ENCODE measurements at regions not wholly inside any gene's neighbourhood (a gene's known extent, or its start where the extent isn't known, plus 50 kb on each side); places are given as distances from the start of the nearest gene placed in this dataset.

DNA sequence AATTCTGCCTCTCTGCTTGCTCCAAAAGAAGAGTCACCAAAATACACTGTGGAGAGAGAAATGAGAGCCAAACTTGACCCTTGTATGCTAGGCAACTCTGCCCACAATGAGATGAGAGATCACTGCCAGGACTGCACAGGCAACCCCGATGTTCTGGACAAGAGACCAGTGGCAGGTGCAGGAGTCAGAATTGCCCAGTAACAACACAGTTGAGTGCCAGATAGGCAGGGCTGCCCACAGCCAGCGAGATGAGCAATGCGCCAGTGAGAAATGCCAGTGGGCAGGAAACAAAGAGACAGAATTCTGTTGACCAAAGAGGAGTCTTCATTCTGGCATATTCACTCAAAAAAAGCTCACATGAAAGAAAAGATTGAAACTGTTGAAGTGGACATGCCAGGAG, 570.7 kb downstream of the CAAP1 start:
- Histone ChIP-seq H4K20me1 (no peaks in the 10 kb centered on the region), H3K36me3 (no peaks in the 10 kb centered on the region), H3K27ac (no peak overlapping the region), H3K4me3 (no peak overlapping the region), H3K27me3 (no peaks in the 10 kb centered on the region), H3K4me2 (no peak overlapping the region), H3K9me3 (no peaks in the 10 kb centered on the region), H3K4me1 (0 out of 2 replicates have a peak, but pooled peaks cover 3% of the 10 kb centered on the region), H3K9ac (no peak overlapping the region)
- TF ChIP-seq Cebpa-rat (IDR thresholded peaks at IDR 0.05): no peak

- H3K27me3 ChIP-seq: no peaks in the 10 kb centered on the region
- H3K27ac ChIP-seq: no peak overlapping the region
- no peak overlapping the region for H3K4me3 ChIP-seq
- no peaks in the 10 kb centered on the region for H3K9me3 ChIP-seq
- no peak overlapping the region for H3K4me2 ChIP-seq
- no peak for TF ChIP-seq Cebpa-rat (IDR thresholded peaks at IDR 0.05)
- H4K20me1 ChIP-seq: no peaks in the 10 kb centered on the region
- H3K9ac ChIP-seq: no peak overlapping the region
- H3K4me1 ChIP-seq: no peaks in the 10 kb centered on the region
- no peaks in the 10 kb centered on the region for H3K36me3 ChIP-seq
These were observed 572.7 kb downstream of the CAAP1 start for GRCh38 chr9:26319859-26320258.

DNA sequence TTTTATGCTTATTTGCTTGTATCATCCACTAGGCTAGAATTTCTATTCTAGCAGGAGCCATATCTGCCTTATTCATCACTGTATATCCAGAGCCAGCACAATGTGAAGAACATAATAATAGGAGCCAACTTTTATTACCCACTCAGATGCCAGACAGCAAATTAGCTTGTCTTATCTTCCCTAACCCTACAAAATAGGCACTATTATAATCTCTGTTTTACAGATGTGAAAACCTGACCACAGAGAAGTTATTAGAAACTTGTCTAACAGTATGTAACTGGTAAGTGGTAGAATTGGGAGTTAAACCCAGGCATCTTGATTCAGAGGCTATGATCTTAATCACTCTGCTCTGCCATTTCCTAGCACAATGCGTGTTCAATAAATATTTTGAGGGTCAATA, 579.5 kb downstream of the CAAP1 start:
- Histone ChIP-seq H3K27ac (no peak overlapping the region), H3K9me3 (no peaks in the 10 kb centered on the region), H3K27me3 (no peaks in the 10 kb centered on the region), H4K20me1 (no peaks in the 10 kb centered on the region), H3K4me2 (no peak overlapping the region), H3K36me3 (no peaks in the 10 kb centered on the region), H3K9ac (no peak overlapping the region), H3K4me1 (no peaks in the 10 kb centered on the region), H3K4me3 (no peak overlapping the region)
- TF ChIP-seq Cebpa-rat (IDR thresholded peaks at IDR 0.05): no peak

- Histone ChIP-seq H3K36me3 (no peaks in the 10 kb centered on the region), H3K9ac (no peak overlapping the region), H3K27me3 (no peaks in the 10 kb centered on the region), H3K4me2 (no peak overlapping the region), H3K9me3 (no peaks in the 10 kb centered on the region), H3K4me1 (no peaks in the 10 kb centered on the region), H3K4me3 (no peak overlapping the region), H4K20me1 (no peaks in the 10 kb centered on the region), H3K27ac (no peak overlapping the region)
- no peak for TF ChIP-seq Cebpa-rat (IDR thresholded peaks at IDR 0.05)
These were observed 581.1 kb downstream of the CAAP1 start for GRCh38 chr9:26311463-26311995.

DNA sequence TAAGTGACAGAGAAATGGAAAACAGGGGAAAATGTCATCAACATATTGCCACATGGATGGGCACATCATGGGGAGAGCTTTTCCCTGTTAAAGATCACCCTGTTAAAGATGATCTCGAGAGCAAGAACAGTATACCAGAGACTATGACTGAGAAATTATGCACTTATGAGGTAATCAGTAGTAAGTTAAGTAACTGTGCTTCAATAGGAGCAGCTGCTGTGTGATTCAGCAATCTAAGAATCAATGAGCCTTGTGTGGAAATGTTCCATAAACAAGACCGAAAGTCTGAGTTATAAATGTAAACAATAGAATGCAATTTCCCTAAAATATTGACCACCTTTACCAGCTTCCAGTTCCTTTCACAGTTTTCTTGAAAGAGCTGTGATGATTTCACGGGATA, 582.3 kb downstream of the CAAP1 start:
- Histone ChIP-seq H4K20me1 (no peaks in the 10 kb centered on the region), H3K4me3 (no peak overlapping the region), H3K9me3 (no peaks in the 10 kb centered on the region), H3K4me1 (no peaks in the 10 kb centered on the region), H3K9ac (no peak overlapping the region), H3K27ac (no peak overlapping the region), H3K4me2 (no peak overlapping the region), H3K27me3 (no peaks in the 10 kb centered on the region), H3K36me3 (no peaks in the 10 kb centered on the region)
- no peak for TF ChIP-seq Cebpa-rat (IDR thresholded peaks at IDR 0.05)

- no peaks in the 10 kb centered on the region for H3K27me3 ChIP-seq
- H3K4me1 ChIP-seq: no peaks in the 10 kb centered on the region
- no peak overlapping the region for H3K4me2 ChIP-seq
- no peaks in the 10 kb centered on the region for H3K9me3 ChIP-seq
- no peak for TF ChIP-seq Cebpa-rat (IDR thresholded peaks at IDR 0.05)
- H3K36me3 ChIP-seq: no peaks in the 10 kb centered on the region
- no peak overlapping the region for H3K27ac ChIP-seq
- no peak overlapping the region for H3K9ac ChIP-seq
- H3K4me3 ChIP-seq: no peak overlapping the region
- no peaks in the 10 kb centered on the region for H4K20me1 ChIP-seq
These were observed 584.3 kb downstream of the CAAP1 start for GRCh38 chr9:26308328-26308727.

- Histone ChIP-seq H3K27ac (no peak overlapping the region), H3K9me3 (no peaks in the 10 kb centered on the region), H3K27me3 (no peaks in the 10 kb centered on the region), H3K4me1 (no peaks in the 10 kb centered on the region), H3K4me2 (no peak overlapping the region), H3K9ac (no peak overlapping the region), H4K20me1 (no peaks in the 10 kb centered on the region), H3K4me3 (no peak overlapping the region), H3K36me3 (no peaks in the 10 kb centered on the region)
- no peak for TF ChIP-seq Cebpa-rat (IDR thresholded peaks at IDR 0.05)
These were observed 590.9 kb downstream of the CAAP1 start for GRCh38 chr9:26301659-26302058.

DNA sequence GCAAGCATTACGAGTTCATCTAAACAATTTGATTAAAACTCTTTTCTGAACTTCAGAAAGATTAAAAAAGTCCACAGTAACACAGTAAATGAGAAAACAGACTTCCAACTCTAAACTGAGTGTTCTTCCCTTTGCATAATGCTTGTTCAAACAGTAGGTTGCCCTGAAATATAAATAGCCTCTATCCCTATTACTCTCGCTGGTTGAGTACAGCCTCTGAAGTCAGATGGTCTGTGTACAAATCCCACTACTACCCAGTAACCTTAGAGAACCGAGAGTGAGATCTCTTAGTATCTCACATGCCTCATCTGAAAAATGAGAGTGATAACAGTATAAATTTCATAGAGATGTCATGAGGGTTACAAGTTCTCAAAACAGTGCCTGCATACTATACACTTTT, 591.6 kb downstream of the CAAP1 start:
- no peak overlapping the region for H3K4me2 ChIP-seq
- no peak overlapping the region for H3K27ac ChIP-seq

DNA sequence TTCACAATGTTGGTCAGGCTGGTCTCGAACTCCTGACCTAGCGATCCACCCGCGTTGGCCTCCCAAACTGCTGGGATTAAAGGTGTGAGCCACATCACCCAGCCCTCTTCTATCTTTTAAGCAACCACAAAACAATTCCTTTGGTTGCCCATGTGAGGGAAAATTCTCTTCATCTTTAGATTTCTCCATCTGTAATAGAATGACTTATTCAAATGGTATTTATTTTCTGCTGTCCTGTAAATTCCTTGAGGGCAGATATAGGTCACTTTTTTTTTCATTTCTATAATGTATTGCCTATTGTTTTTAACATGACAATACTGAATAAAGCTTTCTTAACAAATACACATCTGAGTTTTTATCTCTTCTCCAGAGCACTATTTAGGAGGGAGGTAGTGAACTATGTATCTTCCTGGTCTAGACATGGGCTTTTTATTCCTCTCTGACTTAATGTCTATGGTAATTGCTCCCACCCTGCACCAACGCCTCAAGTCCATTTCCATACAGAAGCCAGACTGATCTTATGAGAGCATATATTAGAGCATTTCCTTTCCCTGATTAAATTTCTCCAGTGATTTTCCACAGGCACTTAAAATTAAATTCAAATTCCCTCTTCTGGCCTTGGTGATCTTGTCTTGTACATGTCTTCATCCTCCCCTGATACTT, 595.6 kb downstream of the CAAP1 start:
- no peaks in the 10 kb centered on the region for H3K9me3 ChIP-seq
- no peaks in the 10 kb centered on the region for H4K20me1 ChIP-seq
- H3K4me2 ChIP-seq: no peak overlapping the region
- H3K27ac ChIP-seq: no peak overlapping the region
- H3K36me3 ChIP-seq: no peaks in the 10 kb centered on the region
- H3K9ac ChIP-seq: no peak overlapping the region
- no peaks in the 10 kb centered on the region for H3K27me3 ChIP-seq
- H3K4me1 ChIP-seq: no peaks in the 10 kb centered on the region
- TF ChIP-seq Cebpa-rat (IDR thresholded peaks at IDR 0.05): no peak
- no peak overlapping the region for H3K4me3 ChIP-seq

More for the DNA sequence above, 591.6 kb downstream of the CAAP1 start:
- Histone ChIP-seq H3K27me3 (no peaks in the 10 kb centered on the region), H3K4me3 (no peak overlapping the region), H3K9me3 (no peaks in the 10 kb centered on the region), H3K36me3 (no peaks in the 10 kb centered on the region), H3K9ac (no peak overlapping the region), H4K20me1 (no peaks in the 10 kb centered on the region), H3K4me1 (no peaks in the 10 kb centered on the region)
- no peak for TF ChIP-seq Cebpa-rat (IDR thresholded peaks at IDR 0.05)

DNA sequence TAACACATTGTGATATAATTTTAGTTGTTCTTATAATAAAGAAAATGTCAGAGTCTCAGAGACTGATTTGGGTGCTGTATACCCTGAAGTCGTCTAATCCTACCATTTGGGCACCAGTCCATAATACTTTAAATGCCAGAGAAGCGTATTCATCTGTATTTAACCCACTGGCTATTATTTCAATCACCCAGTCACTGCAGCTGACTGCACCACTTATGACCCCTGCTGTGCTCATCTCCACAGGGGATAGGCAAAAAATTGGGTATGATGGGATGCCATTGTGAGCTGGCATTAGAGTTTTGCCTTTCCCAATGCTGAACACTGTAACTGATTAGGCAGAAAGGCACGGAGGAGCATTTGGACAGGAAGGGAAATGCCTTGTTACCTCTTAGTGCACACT, 599.7 kb downstream of the CAAP1 start:
- Histone ChIP-seq H4K20me1 (no peaks in the 10 kb centered on the region), H3K27ac (no peak overlapping the region), H3K4me3 (no peak overlapping the region), H3K36me3 (no peaks in the 10 kb centered on the region), H3K4me1 (no peaks in the 10 kb centered on the region), H3K27me3 (no peaks in the 10 kb centered on the region), H3K4me2 (no peak overlapping the region), H3K9ac (no peak overlapping the region), H3K9me3 (no peaks in the 10 kb centered on the region)
- no peak for TF ChIP-seq Cebpa-rat (IDR thresholded peaks at IDR 0.05)
